ENCODE measurements at regions not wholly inside any gene's neighbourhood (a gene's known extent, or its start where the extent isn't known, plus 50 kb on each side); places are given as distances from the start of the nearest gene placed in this dataset.

DNA sequence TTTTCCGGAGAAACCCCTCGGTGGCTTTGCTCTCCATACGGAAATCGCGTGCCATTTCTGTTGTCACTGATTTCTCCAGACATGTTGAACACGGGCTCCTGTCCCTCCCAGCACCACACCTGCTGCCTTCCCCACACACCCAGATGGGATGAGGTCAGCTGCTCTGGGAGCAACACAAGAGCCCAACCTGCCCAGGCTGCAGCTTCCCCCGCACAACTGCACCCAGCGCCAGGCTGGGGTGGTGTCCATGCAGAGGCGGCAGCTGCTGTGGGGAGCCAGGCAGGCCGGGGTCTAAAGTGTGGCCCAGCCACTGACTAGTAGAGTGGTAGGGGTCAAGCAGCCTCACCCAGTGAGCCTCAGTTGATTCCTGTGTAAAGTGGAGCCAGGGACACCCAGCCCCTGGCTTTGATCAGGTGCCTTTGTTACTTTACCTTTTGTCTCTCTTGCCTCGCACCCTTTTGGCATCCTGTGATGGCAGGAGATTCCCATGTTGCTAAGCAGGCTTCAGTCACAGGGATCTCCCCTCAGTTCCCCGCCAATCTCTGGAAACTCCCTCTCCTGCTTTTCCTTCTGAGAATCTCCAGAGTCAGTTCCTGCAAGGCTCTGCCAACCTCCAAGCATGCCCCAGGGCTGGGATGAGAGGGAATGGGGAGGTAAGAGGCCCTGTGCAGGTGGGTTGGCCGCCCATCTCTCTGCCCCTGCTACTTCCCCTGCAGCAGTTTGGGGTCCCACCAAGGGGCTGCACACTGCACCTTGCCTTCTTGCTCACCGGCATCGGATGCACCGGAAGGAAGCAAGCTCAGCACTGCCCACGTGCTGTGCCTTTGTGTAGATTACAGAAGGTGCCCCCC, 91.8 kb upstream of the ALDH1A3 start:
- H3K4me1 ChIP-seq (ENCODE audit: control insufficient read depth, insufficient read depth, low read length), result no peaks in the 10 kb centered on the region
- no peak overlapping the region for H3K27ac ChIP-seq (ENCODE audit: low read depth, low read length)
- H3K9me3 ChIP-seq (ENCODE audit: control insufficient read depth, insufficient read depth, low read length), result no peaks in the 10 kb centered on the region
- no peaks in the 10 kb centered on the region for H3K27me3 ChIP-seq (ENCODE audit: control insufficient read depth, insufficient read depth, low read length)
- H3K9ac ChIP-seq (ENCODE audit: low read depth, low read length), result no peak overlapping the region
- no peak overlapping the region for H3K4me3 ChIP-seq (ENCODE audit: low read depth, low read length)
- H3K36me3 ChIP-seq (ENCODE audit: control insufficient read depth, insufficient read depth, low read length), result no peaks in the 10 kb centered on the region

DNA sequence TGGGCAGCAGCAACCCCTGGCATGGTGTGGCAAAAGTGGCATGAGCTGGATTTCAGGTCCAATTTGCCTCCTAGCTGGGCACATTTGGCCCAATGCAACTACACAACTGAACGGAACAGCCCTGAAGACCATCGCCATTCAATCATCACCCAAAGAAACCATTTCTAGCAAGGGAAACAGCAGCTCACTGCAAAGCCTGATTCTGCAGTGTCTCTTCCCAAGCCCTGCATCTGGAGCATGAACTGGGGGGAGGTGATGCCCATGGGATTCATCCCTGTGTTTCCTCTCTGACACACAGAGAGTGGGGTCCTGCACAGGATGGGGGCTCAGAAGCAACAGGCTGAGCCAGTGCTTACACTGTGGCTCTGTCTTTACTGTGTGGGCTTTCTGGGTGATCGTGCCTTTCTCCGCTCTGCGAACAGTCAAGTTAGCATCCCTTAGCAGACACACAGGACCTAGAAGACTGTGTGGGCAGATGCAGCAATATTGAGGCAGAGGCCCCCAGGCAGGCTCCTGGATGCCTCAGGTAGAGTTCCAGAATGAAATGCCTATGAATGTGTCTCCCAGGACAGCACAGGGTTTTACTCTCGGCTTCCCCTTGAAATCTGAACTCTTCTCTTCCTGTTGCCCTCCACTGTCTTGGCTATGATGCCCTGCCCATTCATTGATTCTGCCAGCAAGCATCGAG, 91.1 kb upstream of the ALDH1A3 start:
- Histone ChIP-seq H3K27me3 (ENCODE audit: control insufficient read depth, insufficient read depth, low read length) (no peaks in the 10 kb centered on the region), H3K9ac (ENCODE audit: low read depth, low read length) (no peak overlapping the region), H3K4me3 (ENCODE audit: low read depth, low read length) (no peak overlapping the region), H3K9me3 (ENCODE audit: control insufficient read depth, insufficient read depth, low read length) (no peaks in the 10 kb centered on the region), H3K4me1 (ENCODE audit: control insufficient read depth, insufficient read depth, low read length) (no peaks in the 10 kb centered on the region), H3K36me3 (ENCODE audit: control insufficient read depth, insufficient read depth, low read length) (no peaks in the 10 kb centered on the region), H3K27ac (ENCODE audit: low read depth, low read length) (no peak overlapping the region)

DNA sequence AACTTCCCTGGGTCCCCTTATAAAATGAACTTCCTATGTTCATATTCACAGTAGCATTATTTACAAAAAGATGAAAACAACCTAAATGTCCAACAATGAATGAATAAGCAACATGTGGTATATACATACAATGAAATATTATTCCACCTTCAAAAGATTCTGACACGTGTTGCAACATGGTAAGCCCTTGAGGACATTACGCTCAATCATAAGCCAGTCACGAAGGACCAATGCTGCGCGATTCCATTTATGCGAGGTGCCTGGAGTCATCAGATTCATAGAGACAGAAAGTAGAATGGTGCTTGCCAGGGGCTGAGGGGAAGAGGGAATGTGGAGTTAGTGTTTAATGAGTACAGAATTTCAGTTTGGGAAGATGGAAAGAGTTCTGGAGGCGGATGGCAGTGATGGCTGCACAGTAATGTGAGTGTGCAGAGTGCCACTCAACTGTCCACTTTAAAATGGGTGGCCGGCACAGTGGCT, 88.8 kb upstream of the ALDH1A3 start:
- no peaks in the 10 kb centered on the region for H3K36me3 ChIP-seq (ENCODE audit: control insufficient read depth, insufficient read depth, low read length)
- H3K9ac ChIP-seq (ENCODE audit: low read depth, low read length), result no peak overlapping the region
- H3K27me3 ChIP-seq (ENCODE audit: control insufficient read depth, insufficient read depth, low read length), result no peaks in the 10 kb centered on the region
- no peaks in the 10 kb centered on the region for H3K4me1 ChIP-seq (ENCODE audit: control insufficient read depth, insufficient read depth, low read length)
- H3K27ac ChIP-seq (ENCODE audit: low read depth, low read length), result no peak overlapping the region
- no peaks in the 10 kb centered on the region for H3K9me3 ChIP-seq (ENCODE audit: control insufficient read depth, insufficient read depth, low read length)
- no peak overlapping the region for H3K4me3 ChIP-seq (ENCODE audit: low read depth, low read length)

DNA sequence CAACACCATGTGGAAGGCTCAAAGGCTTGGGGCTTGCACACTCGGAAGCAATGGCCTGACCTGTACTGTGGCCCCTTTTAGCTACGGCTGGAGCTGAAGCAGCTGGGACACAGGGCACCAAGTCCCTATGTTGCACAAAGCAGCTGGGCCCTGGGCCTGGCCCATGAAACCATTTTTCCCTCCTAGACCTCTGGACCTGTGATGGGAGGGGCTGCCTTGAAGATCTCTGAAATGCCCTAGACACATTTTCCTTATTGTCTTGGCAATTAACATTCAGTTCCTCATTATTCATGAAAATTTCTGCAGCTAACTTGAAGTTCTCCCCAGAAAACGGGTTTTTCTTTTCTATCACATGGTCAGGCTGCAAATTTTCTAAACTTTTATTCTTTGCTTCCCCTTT, 85.6 kb upstream of the ALDH1A3 start:
- no peaks in the 10 kb centered on the region for H3K27me3 ChIP-seq (ENCODE audit: control insufficient read depth, insufficient read depth, low read length)
- H3K4me3 ChIP-seq (ENCODE audit: low read depth, low read length), result no peak overlapping the region
- H3K36me3 ChIP-seq (ENCODE audit: control insufficient read depth, insufficient read depth, low read length), result no peaks in the 10 kb centered on the region
- H3K9me3 ChIP-seq (ENCODE audit: control insufficient read depth, insufficient read depth, low read length), result no peaks in the 10 kb centered on the region
- no peak overlapping the region for H3K27ac ChIP-seq (ENCODE audit: low read depth, low read length)
- H3K9ac ChIP-seq (ENCODE audit: low read depth, low read length), result no peak overlapping the region
- no peaks in the 10 kb centered on the region for H3K4me1 ChIP-seq (ENCODE audit: control insufficient read depth, insufficient read depth, low read length)

DNA sequence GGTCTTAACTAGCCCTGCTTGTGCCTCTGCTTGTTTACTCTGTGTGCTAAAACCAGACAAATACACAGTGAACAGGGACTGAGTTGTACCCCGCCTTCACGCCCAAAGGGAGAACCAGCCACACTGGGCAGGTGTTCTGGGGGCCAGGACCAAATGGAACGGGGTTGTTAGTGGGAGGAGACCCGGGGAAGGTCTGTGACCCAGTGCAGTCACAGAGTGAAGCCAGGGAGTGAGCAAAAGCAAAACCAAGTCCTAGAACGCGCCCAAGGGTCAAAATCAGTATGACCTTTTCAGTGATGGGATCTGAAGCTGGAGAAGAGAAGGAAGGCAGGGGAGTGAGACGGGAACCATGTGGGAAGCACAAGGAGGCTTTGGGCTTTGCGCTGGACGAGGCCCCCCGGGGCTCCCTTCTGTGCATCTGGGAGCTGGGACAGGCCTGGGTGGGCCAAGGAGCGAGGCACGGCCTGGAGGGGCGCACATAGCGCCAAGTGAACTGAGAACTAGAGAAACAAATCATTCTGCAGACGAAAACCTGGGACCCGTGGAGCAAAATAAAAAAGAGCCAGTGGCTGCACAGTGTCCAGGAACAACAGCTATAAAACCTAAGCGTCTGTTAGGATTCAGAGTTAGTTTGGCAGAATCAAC, 78.3 kb upstream of the ALDH1A3 start:
- H3K4me1 ChIP-seq (ENCODE audit: control insufficient read depth, insufficient read depth, low read length), result no peaks in the 10 kb centered on the region
- H3K9me3 ChIP-seq (ENCODE audit: control insufficient read depth, insufficient read depth, low read length), result peaks cover 3% of the 10 kb centered on the region; the same call in 1 of the 2 replicates
- H3K36me3 ChIP-seq (ENCODE audit: control insufficient read depth, insufficient read depth, low read length), result no peaks in the 10 kb centered on the region
- no peaks in the 10 kb centered on the region for H3K27me3 ChIP-seq (ENCODE audit: control insufficient read depth, insufficient read depth, low read length)
- H3K9ac ChIP-seq (ENCODE audit: low read depth, low read length), result no peak overlapping the region
- H3K27ac ChIP-seq (ENCODE audit: low read depth, low read length), result no peak overlapping the region
- no peak overlapping the region for H3K4me3 ChIP-seq (ENCODE audit: low read depth, low read length)

DNA sequence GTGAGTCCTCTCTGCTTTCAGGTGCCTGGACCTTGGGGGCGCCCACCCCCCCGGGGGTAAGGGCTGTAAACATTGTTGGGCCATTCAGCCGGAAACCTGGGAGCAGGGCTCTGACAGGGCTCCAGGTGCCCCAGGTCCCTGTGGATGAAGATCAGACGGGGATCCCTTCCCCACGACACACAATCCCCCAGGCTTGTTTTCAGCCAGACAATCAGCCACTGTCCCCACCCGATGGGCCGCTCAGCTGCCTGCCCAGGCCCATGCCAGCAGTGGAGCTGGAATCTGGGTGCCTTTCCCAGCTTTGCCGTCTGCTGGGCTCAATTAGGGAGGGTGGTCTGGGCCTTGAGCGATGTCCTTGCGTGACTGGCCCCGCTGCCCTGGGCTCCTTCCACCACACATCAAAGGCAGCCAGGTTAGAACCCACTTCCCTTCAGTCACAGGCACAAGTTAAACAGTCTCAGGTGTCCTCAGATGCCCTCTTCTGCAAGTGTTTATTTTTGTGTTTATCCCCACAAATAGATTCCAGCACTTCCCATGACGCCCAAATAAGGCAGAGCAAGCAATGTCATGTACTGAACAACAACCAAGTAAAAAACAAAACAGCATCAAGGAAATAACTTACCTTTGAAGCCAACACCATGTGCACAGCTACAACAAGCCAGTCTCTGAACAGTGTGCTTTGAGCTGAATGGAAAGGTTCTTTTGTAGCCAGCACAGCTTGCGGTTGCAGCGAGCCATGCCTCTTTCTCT, 77.0 kb upstream of the ALDH1A3 start:
- Histone ChIP-seq H3K4me3 (ENCODE audit: low read depth, low read length) (no peak overlapping the region), H3K27me3 (ENCODE audit: control insufficient read depth, insufficient read depth, low read length) (no peaks in the 10 kb centered on the region), H3K36me3 (ENCODE audit: control insufficient read depth, insufficient read depth, low read length) (no peaks in the 10 kb centered on the region)

DNA sequence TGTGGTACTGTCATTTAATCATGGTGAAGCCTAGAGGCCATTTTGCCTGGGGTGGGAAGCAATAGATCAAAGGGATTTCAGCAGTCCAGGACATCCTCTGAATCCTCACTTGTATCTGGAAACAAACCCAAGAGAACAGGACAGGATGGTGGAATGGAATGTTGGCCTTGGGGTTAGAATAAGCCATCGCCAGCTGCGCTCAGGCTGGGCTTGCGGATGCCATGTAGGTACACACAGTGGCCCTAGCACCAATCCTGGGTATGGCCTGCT, 76.5 kb upstream of the ALDH1A3 start:
- Histone ChIP-seq H3K4me1 (ENCODE audit: control insufficient read depth, insufficient read depth, low read length) (no peaks in the 10 kb centered on the region), H3K9ac (ENCODE audit: low read depth, low read length) (no peak overlapping the region), H3K27ac (ENCODE audit: low read depth, low read length) (no peak overlapping the region), H3K9me3 (ENCODE audit: control insufficient read depth, insufficient read depth, low read length) (peaks cover 3% of the 10 kb centered on the region), H3K36me3 (ENCODE audit: control insufficient read depth, insufficient read depth, low read length) (no peaks in the 10 kb centered on the region), H3K27me3 (ENCODE audit: control insufficient read depth, insufficient read depth, low read length) (no peaks in the 10 kb centered on the region), H3K4me3 (ENCODE audit: low read depth, low read length) (no peak overlapping the region)

More for the DNA sequence above, 77.0 kb upstream of the ALDH1A3 start:
- no peak overlapping the region for H3K9ac ChIP-seq (ENCODE audit: low read depth, low read length)
- peaks cover 3% of the 10 kb centered on the region for H3K9me3 ChIP-seq (ENCODE audit: control insufficient read depth, insufficient read depth, low read length)
- no peaks in the 10 kb centered on the region for H3K4me1 ChIP-seq (ENCODE audit: control insufficient read depth, insufficient read depth, low read length)
- H3K27ac ChIP-seq (ENCODE audit: low read depth, low read length), result no peak overlapping the region

DNA sequence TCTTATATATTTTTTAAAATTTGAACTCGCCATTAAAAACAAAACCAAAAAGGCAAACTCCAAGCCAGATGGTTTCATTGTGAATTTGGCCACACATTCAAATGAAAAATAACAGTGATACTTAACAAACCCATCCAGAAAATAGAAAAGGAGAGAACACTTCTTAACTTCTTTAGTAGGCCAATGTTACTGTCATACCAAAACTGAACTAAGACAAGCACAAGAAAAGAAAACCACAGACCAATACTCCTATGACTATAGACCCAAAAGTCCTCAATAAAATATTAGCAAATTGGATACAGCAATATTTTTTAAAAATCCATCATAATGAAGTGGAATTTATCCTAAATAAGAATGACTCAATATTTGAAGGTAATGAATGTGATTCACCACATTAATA, 73.5 kb upstream of the ALDH1A3 start:
- H3K36me3 ChIP-seq (ENCODE audit: control insufficient read depth, insufficient read depth, low read length), result no peaks in the 10 kb centered on the region
- H3K9ac ChIP-seq (ENCODE audit: low read depth, low read length), result no peak overlapping the region

DNA sequence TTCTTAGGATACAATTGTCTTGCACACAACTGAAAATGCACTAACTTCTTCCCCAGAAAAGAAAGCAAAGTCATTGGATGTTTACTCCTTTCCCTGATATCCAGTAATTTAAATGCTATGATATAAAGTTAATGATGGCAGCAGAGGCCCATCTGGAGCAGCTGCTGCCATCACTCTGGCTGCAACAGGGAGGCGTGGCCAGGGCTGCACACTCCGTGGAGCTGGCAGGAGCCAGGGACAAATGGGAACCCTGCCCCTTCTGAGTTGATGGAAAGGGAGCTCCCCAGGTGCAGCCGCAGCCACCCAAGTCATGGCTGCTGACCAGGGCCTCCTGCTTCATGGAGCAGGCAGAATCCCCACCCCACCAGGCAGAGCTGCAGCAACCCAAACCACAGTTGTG, 72.6 kb upstream of the ALDH1A3 start:
- no peak overlapping the region for H3K27ac ChIP-seq (ENCODE audit: low read depth, low read length)
- H3K27me3 ChIP-seq (ENCODE audit: control insufficient read depth, insufficient read depth, low read length), result no peaks in the 10 kb centered on the region
- H3K9ac ChIP-seq (ENCODE audit: low read depth, low read length), result no peak overlapping the region
- no peaks in the 10 kb centered on the region for H3K4me1 ChIP-seq (ENCODE audit: control insufficient read depth, insufficient read depth, low read length)
- no peak overlapping the region for H3K4me3 ChIP-seq (ENCODE audit: low read depth, low read length)
- H3K36me3 ChIP-seq (ENCODE audit: control insufficient read depth, insufficient read depth, low read length), result no peaks in the 10 kb centered on the region
- H3K9me3 ChIP-seq (ENCODE audit: control insufficient read depth, insufficient read depth, low read length), result no peaks in the 10 kb centered on the region; the same call in 1 of the 2 replicates

More for the DNA sequence above, 73.5 kb upstream of the ALDH1A3 start:
- Histone ChIP-seq H3K27me3 (ENCODE audit: control insufficient read depth, insufficient read depth, low read length) (no peaks in the 10 kb centered on the region), H3K27ac (ENCODE audit: low read depth, low read length) (no peak overlapping the region), H3K4me1 (ENCODE audit: control insufficient read depth, insufficient read depth, low read length) (no peaks in the 10 kb centered on the region), H3K9me3 (ENCODE audit: control insufficient read depth, insufficient read depth, low read length) (no peaks in the 10 kb centered on the region; the same call in 1 of the 2 replicates), H3K4me3 (ENCODE audit: low read depth, low read length) (no peak overlapping the region)

DNA sequence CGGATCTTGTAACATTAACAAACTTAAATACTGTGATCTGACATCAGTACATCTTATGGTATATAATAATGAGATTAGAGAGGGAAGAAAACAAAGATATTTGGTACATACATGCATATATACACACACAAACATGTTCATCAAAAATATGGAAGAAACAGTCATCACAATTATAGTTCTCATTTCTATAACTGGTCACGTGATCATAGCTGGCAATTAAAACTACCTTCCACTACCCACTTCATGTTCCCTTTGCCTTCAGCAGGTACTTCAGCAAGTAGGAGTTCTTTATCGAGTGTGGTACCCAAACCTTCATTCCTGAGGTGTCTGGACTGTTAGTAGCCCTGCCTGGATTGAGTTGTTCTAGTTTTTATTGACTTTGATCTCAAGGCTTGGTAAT, 70.9 kb upstream of the ALDH1A3 start:
- no peaks in the 10 kb centered on the region for H3K36me3 ChIP-seq (ENCODE audit: control insufficient read depth, insufficient read depth, low read length)
- no peak overlapping the region for H3K9ac ChIP-seq (ENCODE audit: low read depth, low read length)
- no peak overlapping the region for H3K4me3 ChIP-seq (ENCODE audit: low read depth, low read length)
- no peaks in the 10 kb centered on the region; the same call in 1 of the 2 replicates for H3K9me3 ChIP-seq (ENCODE audit: control insufficient read depth, insufficient read depth, low read length)
- no peaks in the 10 kb centered on the region for H3K4me1 ChIP-seq (ENCODE audit: control insufficient read depth, insufficient read depth, low read length)
- H3K27me3 ChIP-seq (ENCODE audit: control insufficient read depth, insufficient read depth, low read length), result no peaks in the 10 kb centered on the region
- H3K27ac ChIP-seq (ENCODE audit: low read depth, low read length), result no peak overlapping the region

All from HUES48 (cell line).